ENCODE measurements at regions not wholly inside any gene's neighbourhood (a gene's known extent, or its start where the extent isn't known, plus 50 kb on each side); places are given as distances from the start of the nearest gene placed in this dataset.

GRCh38 chr17:79525793-79526677 is 84.8 kb downstream of the RBFOX3 start:
- no peak overlapping the region for H3K4me3 ChIP-seq
- DNase-seq (ENCODE audit: low read depth in 1 of 2, low spot score in 1 of 2) (no peak), ATAC-seq (no peak), FAIRE-seq (no peak)
- no peak overlapping the region for H3K4me2 ChIP-seq
- H3K27ac ChIP-seq, result peak overlapping the region in 1 of 2 experiments; percentile 11; a peak in 1 of 6 replicates
- 86% methylated on average over 21 of the region's 22 CpGs for WGBS (ENCODE audit: missing lambda C conversion rate)
- no peaks in the 10 kb centered on the region for H3K9me3 ChIP-seq
- no peak for TF ChIP-seq ZSCAN20 (CRISPR knock-in tag; IDR thresholded peaks at IDR 0.05)
- no peak for TF ChIP-seq JUN (IDR thresholded peaks at IDR 0.05)
- no peak for TF ChIP-seq CHD2 (IDR thresholded peaks at IDR 0.05; ENCODE audit: low read length, partially characterized antibody)
- no peak for TF ChIP-seq HDAC2 (IDR thresholded peaks at IDR 0.05)
- POLR2A ChIA-PET, result no interaction called here
- H3K4me1 ChIP-seq, result peaks cover 14% of the 10 kb centered on the region; the same call in 2 of the 3 replicates
- CTCF ChIA-PET, result interaction anchor here (0.7 to 1.2 kb wide), 3 partner anchors 9 to 112 kb away, joined by 3 to 4 read pairs (median 3); no protein-coding TSS in a partner anchor

- CTCF ChIA-PET, result interaction anchor here (1.7 kb wide), 1 partner anchor 88 kb away, joined by 6 read pairs; no protein-coding TSS in a partner anchor
- H3K9me3 ChIP-seq, result no peaks in the 10 kb centered on the region
- peaks cover 17% of the 10 kb centered on the region; the same call in 2 of the 3 replicates for H3K4me1 ChIP-seq
- ATAC-seq, result no peak
- no peak overlapping the region for H3K27ac ChIP-seq
- POLR2A ChIA-PET, result no interaction called here
- WGBS (ENCODE audit: missing lambda C conversion rate), result 85% methylated on average over 19 of the region's 19 CpGs
- H3K4me2 ChIP-seq, result no peak overlapping the region
- FAIRE-seq, result no peak
- H3K4me3 ChIP-seq, result no peak overlapping the region
- no peak for DNase-seq (ENCODE audit: low read depth in 1 of 2, low spot score in 1 of 2)
- TF ChIP-seq RNF2 (IDR thresholded peaks at IDR 0.05; ENCODE audit: borderline replicate concordance, low read depth), result no peak
- no peak for TF ChIP-seq E2F6 (IDR thresholded peaks at IDR 0.05; ENCODE audit: borderline replicate concordance, low read depth)
- TF ChIP-seq RAD21 (conservative IDR thresholded peaks at IDR 0.05 in 1 of 2, IDR thresholded peaks at IDR 0.05 in 1 of 2), result no peak
- no peak for TF ChIP-seq FOSB (CRISPR knock-in tag; IDR thresholded peaks at IDR 0.05)
- no peak for TF ChIP-seq USF2 (IDR thresholded peaks at IDR 0.05)
- TF ChIP-seq CHD4 (IDR thresholded peaks at IDR 0.05; ENCODE audit: borderline replicate concordance), result no peak
- TF ChIP-seq HEYL (CRISPR knock-in tag; IDR thresholded peaks at IDR 0.05), result no peak
- TF ChIP-seq MAFK (IDR thresholded peaks at IDR 0.05; ENCODE audit: partially characterized antibody), result no peak
- no peak for TF ChIP-seq HOXB13 (CRISPR knock-in tag; IDR thresholded peaks at IDR 0.05; ENCODE audit: low read depth)
- TF ChIP-seq HOXA7 (CRISPR knock-in tag; IDR thresholded peaks at IDR 0.05), result no peak
- no peak for TF ChIP-seq ESRRA (IDR thresholded peaks at IDR 0.05; ENCODE audit: borderline replicate concordance, low read length)
- no peak for TF ChIP-seq SMC3 (IDR thresholded peaks at IDR 0.05)
- TF ChIP-seq ELK1 (IDR thresholded peaks at IDR 0.05; ENCODE audit: low read depth, low read length), result no peak
- no peak for TF ChIP-seq PBX3 (IDR thresholded peaks at IDR 0.05)
- no peak for TF ChIP-seq KDM5A (IDR thresholded peaks at IDR 0.05)
These were observed 86.4 kb downstream of the RBFOX3 start for GRCh38 chr17:79524213-79525187.

All from A549 (cell line).